Mammary epithelial cell (primary cell): ENCODE measurements at regions not wholly inside any gene's neighbourhood (a gene's known extent, or its start where the extent isn't known, plus 50 kb on each side); places are given as distances from the start of the nearest gene placed in this dataset.

ENCODE experiments used
- EZH2 ChIP-seq: IDR thresholded peaks from 2 replicates; pipeline ENCODE4 v1.6.1; 2012; ENCODE audit warnings: low read length, inconsistent platforms, borderline replicate concordance
- TF ChIP-seq, protein P1 (sequence below), 2 donors: IDR thresholded peaks in 1 of 2; conservative IDR thresholded peaks in 1 of 2; 2 replicates each; pipeline ENCODE4 v1.5.1; 2011 to 2012; ENCODE audit warnings: inconsistent platforms in 2 of 2, low read length in 2 of 2, mild to moderate bottlenecking in 2 of 2, control low read depth in 1 of 2, low read depth in 1 of 2; ENCODE audit not compliant: insufficient read depth in 1 of 2; ENCODE audit errors: extremely low read depth in 1 of 2

DNA sequence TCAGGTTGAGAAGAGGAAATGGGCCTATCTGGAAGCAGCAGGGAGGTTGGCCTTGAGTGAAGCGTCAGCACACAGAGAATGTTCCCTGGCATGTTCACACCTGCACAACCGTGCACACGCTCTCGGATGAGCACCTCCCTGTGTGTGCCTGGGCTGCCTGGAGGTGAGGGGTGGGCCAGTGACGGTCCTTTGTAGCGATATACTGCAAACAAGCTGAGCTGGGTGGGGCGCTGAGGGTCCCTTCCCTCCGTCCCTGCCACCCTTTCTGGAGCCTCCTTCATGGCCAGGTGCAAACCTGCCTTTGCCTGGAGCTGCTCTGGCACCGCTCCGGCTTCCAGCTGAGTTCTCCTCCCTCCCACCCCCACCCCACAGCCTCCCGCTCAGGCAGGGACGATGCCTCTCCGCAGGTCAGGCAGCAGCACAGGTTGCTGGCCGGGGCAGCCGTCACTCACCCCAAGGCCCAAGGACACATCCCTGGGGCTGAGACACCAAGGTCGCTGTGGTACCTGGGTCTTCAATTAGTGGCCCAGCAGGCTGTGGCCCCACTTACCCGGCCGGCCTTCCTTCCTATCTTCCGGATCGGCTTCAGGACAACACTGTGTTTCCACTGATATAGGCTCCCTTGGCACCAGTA is 111.6 kb downstream of the ERMARD start:
- TF ChIP-seq EZH2 = no peak
- TF ChIP-seq, protein P1, sequence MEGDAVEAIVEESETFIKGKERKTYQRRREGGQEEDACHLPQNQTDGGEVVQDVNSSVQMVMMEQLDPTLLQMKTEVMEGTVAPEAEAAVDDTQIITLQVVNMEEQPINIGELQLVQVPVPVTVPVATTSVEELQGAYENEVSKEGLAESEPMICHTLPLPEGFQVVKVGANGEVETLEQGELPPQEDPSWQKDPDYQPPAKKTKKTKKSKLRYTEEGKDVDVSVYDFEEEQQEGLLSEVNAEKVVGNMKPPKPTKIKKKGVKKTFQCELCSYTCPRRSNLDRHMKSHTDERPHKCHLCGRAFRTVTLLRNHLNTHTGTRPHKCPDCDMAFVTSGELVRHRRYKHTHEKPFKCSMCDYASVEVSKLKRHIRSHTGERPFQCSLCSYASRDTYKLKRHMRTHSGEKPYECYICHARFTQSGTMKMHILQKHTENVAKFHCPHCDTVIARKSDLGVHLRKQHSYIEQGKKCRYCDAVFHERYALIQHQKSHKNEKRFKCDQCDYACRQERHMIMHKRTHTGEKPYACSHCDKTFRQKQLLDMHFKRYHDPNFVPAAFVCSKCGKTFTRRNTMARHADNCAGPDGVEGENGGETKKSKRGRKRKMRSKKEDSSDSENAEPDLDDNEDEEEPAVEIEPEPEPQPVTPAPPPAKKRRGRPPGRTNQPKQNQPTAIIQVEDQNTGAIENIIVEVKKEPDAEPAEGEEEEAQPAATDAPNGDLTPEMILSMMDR (conservative IDR thresholded peaks at IDR 0.05 in 1 of 2, IDR thresholded peaks at IDR 0.05 in 1 of 2; ENCODE audit: extremely low read depth in 1 of 2, insufficient read depth in 1 of 2, low read depth in 1 of 2, low read length in 2 of 2) = no peak
